Frontal cortex (tissue), 3 donors: ENCODE measurements at regions not wholly inside any gene's neighbourhood (a gene's known extent, or its start where the extent isn't known, plus 50 kb on each side); places are given as distances from the start of the nearest gene placed in this dataset.
"Not testable (repeated sequence)": the region's sequence is repeated elsewhere in the genome, so short reads cannot be mapped to it uniquely, and the experiment has no call there.

ENCODE experiments used
- DNase-seq, 2 donors: peaks; one replicate each; pipeline ENCODE4 v3.0.0; 2012; ENCODE audit warnings: low spot score in 2 of 2
- FAIRE-seq: peaks from 2 replicates; lab custom pipeline; 2012; peaks lifted over from hg19 to GRCh38; lab: Jason Lieb, UNC
- donor health status: control.
- donor health status: control.
- donor health status: control.

DNA sequence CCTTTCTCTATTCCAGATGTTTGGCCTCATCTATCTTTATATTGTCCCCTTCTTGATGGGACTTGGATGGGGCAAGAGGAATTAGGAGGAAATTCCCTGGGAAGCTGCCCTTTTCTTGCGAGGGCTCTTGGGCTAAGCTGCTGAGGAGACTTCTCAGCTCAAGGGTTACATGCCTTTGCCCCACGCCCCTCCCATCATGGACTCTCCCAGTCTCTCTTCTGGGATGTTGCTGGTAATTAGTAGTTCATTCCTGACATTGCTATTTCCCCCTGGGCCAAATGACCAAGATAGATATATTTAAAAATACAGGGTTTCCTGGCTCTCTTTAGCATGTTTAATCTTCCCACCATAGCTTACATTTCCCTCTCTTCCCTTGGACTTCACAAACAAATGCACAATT is 90.6 kb upstream of the RALGPS2 start:
- FAIRE-seq (no peak), DNase-seq (no peak)

DNA sequence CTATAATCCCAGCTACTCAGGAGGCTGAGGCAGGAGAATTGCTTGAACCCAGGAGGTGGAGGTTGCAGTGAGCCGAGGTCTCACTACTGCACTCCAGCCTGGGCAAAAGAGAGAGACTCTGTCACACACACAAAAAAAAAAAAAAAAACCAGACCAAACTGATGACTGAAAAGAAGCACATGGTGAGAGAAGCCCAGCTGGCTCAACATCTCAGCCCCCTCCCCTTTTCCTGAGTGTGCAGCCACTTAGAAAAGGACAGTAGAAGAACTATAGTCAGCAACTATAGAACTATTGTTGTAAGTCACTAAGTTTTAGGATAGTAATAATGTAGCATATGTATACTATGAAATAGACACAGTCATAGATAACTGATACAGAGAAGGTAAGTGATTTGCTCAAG is 87.2 kb upstream of the RALGPS2 start:
- DNase-seq (no peak), FAIRE-seq (no peak)

DNA sequence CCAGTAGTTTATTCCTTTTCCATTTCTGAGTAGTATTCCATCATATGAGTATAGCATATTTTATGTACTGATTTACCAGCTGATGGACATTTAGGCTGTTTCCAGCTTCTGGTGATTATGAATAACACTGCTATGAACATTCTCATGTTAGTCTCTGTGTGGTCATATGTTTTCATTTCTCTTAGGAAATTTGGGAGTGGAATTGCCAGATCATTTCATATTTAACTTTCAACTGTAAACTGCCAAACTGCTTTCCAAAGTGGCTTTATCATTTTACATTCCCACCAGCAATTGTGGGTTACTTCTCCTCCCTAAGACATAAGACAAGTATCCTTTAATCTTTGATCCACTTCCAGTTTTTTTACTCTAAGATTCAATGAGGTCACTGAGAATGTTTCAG is 85.7 kb upstream of the RALGPS2 start:
- DNase-seq (no peak), FAIRE-seq (no peak)

DNA sequence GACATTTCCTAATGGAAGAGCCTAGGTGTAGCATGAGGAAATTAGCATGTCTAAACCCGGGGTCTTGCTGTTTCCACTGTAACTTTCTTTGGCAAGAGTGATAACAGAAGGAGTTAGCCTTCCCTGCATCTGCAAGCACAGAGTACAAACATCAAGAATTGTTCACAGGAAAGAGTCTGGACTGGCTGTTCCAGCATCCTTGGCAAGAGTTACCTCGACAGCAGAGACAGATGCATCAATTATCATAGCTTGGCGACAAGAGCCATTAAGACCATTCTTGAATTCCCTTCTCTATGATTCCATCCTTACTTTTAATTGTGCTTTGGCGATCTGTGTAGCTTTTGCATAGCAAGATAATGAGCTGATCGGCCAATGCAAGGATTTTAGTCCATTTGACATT is 82.8 kb upstream of the RALGPS2 start:
- DNase-seq: no peak
- no peak for FAIRE-seq

DNA sequence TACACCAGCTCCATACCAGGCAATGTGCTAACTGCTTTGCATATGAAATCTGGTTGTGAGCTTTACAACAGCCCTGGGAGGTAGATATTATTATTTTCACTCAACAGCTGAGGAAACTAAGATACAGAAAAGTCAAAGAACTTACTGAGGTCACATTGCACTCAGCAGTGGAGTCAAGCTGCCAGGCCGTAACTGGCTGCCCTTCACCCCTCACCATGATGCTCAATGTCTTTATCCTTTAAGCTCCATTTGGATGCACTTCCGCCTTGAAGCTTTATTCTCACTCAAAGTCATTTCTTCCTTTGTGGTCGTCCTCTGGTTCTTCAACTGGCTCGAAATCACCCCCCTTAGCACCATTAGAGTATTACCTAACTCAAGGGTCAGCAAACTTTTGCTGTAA is 81.7 kb upstream of the RALGPS2 start:
- FAIRE-seq (no peak), DNase-seq (no peak)

DNA sequence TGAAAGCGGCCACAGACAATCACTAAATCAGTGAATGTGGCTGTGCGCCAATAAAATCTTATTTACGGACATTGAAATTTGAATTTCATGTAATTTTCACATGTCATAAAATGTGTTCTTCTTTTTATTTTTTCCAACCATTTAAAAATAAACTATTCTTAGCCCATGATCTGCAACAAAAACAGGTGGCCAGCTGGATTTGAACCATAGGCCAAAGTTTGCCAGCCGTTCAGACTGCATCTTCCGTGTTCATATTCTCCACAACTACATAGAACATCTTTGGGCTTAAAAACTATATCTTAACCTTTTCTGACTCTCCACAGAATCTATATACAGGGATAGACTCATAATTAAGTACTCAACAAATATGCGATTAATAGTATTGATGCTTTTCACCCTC is 81.2 kb upstream of the RALGPS2 start:
- DNase-seq: no peak
- no peak for FAIRE-seq

DNA sequence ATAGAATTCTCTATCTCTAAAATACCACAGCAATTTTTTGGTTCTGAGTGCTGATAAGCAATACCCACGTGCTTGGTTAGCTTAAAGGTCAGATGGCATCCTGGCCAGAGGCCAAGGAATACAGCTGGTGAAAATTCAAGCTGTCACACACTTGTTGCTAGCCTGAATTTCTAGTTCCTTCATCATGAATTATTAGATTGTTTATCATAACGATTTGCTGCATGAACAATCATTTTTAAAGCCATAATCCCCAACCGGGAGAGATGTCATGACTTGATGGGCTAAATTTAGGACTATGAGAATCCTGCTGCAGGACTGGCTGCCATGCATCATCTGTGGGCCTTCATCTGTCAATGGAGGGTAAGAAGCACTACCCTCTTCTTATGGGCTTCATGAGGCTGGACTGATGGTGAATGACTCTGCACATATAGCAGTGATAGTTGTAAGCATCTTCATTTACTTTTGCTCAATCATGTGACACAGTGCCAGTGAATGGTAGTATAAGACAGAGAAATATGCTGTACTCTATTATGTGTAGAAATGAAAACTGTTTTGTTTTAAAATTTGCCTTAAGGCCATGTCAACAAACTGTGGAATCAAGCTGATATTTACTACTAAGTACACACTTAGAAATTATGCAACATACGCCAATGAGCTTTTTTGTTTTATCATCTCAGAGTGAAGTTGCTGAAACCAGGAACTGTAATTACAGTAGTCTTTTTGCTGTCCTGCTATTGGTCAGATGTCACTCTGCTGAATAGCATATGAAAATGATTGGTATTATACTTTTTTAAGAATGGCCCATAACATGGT is 80.5 kb upstream of the RALGPS2 start:
- no peak for FAIRE-seq

DNA sequence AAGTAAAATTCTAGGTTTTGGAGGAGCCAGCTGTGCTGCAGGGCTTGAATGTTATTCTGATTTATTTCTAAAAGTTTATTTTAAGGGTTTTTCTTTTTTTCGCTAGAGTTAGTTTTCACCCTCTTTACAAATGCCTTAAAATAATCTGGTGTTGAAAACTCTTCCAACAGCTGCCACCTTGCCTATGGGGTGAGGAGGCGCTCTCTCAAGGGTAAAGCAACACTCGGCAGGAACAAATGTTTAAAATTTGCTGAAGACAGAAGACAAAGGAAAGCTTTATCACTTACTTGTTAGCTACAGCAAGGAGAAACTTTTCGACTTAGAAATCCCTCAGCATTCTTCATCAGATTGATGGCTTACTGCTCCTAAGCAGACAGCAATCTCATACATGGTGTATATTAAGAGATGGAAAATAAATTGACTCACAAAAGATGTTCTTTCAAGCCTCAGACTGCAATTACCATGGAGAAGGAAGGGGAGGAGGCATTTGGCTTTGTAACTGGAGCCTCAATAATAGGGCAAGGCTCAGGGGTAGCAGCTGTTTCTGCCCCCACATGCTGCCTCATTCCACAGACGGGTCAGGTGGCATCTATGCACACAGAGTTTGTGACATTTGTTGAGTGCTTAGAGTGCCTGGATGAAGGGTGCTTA is 79.8 kb upstream of the RALGPS2 start:
- DNase-seq (no peak), FAIRE-seq (no peak)

More for the DNA sequence above, 80.5 kb upstream of the RALGPS2 start:
- no peak for DNase-seq

DNA sequence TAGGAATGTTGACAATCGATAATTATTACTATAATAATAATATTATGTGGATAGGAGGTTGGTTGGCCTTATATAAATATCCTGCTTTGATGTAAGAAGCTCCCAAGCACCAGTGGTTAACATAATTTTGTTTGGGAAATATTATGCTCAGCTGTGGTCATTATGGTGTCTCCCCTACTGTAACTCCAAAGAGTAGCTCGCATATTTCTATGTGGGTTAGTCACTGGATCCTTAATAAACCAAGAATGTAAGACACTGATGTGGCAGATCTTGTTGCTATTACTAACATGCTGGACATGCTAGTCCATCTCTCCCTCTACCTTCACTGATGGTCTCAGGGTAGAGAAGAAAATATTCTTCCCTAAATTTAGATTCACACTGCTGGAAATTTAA is 79.2 kb upstream of the RALGPS2 start:
- FAIRE-seq: no peak
- DNase-seq: no peak

DNA sequence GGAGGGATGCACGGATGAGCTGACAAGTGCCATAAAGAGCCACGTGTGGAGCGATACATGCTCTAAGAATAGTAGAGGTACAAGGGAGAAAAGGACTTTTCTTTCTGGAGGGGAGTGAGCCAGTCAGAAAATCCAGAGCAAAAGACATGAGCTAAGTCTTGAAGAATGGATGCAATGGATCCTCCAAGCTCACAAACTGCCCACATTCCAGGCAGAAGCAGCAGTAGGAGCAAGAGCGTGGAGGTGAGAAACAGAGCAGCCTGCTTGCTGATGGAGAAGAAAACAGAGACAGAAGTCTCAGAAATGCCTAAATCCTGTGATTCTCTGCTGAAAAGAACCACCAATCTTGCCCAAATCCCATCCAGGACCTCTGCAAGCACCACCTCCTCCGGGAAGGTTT is 78.2 kb upstream of the RALGPS2 start:
- no peak for FAIRE-seq
- no peak for DNase-seq

DNA sequence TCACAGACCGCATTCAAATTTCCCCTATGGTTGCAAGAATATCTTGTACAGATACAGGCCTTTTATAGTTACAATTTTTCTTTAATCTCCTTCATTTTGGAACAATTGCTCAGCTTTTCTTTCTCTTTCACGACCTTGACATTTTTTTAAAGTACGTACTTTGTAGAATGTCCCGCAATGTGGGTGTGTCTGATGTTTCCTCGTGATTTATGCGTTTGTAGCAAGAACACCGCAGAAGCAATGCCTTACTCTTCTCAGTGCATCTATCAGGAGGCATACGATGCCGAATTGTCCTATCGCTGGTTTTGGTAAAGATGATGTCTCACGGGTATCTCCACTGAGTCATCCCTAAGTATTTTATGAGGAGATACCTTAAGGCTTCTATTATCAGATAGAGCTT is 76.9 kb upstream of the RALGPS2 start:
- no peak for FAIRE-seq
- DNase-seq: no peak

DNA sequence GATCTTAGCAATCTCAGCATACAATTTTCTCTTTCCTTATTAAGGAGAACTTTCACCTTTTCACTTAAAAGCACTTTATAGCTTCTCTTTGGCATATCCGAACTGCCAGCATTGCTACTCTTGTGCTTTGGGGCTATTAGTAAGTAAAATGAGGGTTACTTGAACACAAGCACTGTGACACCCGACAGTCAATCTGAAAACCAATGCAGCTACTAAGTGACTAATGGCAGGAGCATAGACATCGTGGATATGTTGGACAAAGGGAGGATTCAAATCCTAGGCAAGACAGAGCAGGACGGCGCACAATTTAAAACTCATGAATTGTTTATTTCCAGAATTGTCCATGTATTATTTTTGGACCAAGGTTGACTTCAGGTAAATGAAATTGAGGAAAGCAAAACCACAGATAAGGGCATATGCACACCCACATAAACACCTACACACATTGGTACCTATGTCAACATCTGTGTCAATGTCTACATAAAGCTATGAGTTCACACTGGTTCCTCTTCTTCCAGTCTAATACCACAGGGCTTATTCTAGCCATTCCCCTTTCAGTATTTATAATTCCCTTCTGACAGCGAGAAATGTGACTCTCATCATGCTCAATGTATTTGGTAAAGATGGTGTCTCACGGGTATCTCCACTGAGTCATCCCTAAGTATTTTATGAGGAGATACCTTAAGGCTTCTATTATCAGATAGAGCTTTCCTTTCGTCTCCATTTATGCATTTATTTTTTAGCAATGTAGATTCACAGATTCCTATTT is 75.3 kb upstream of the RALGPS2 start:
- no peak for FAIRE-seq
- DNase-seq: no peak

DNA sequence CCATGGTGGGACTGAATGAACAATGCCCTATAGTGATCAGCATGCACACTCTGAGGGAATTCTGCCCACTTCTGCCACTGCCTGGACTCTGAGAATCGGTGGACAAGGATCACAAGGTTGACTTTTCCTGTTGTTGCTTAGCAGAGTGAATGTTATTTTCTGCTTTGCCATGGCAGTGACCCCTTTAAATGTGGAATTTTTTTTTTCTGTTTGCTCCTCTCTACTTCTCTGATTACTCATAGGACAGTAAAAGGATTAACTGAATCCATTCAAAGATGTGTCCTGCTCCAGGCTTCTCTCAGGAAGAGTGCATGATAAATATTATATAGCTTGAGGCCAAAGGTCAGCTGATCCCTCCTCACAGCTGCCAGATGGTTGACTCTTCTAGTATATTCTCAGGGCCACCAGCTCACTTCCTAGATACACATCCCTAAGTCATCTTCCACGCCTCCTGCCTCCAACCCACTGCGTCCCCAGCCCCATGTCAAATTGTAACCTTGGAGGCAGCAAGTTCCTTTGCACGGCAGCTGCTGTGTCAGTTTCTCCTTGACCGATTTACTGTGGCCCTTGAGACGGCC is 74.0 kb upstream of the RALGPS2 start:
- FAIRE-seq: no peak
- no peak for DNase-seq

DNA sequence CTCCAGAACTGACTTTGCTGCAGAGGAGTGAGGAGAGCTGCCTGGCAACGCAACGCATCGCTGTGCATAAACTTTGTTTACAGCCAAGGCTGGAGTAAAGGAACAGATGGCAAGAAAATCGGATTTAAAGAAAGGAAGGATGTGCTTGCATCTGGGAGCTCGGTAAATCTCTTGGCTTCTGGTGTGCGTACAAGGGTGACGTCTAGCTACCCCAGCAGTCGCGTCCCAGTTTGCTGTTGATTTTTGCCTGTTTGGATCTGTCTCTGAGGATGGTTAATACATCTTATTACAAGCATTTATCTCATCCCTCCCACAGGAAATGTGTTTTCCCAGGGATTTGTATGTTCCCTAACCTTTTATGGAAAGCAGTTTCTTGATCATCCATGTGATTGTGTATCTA is 73.3 kb upstream of the RALGPS2 start:
- FAIRE-seq: no peak
- DNase-seq: no peak

DNA sequence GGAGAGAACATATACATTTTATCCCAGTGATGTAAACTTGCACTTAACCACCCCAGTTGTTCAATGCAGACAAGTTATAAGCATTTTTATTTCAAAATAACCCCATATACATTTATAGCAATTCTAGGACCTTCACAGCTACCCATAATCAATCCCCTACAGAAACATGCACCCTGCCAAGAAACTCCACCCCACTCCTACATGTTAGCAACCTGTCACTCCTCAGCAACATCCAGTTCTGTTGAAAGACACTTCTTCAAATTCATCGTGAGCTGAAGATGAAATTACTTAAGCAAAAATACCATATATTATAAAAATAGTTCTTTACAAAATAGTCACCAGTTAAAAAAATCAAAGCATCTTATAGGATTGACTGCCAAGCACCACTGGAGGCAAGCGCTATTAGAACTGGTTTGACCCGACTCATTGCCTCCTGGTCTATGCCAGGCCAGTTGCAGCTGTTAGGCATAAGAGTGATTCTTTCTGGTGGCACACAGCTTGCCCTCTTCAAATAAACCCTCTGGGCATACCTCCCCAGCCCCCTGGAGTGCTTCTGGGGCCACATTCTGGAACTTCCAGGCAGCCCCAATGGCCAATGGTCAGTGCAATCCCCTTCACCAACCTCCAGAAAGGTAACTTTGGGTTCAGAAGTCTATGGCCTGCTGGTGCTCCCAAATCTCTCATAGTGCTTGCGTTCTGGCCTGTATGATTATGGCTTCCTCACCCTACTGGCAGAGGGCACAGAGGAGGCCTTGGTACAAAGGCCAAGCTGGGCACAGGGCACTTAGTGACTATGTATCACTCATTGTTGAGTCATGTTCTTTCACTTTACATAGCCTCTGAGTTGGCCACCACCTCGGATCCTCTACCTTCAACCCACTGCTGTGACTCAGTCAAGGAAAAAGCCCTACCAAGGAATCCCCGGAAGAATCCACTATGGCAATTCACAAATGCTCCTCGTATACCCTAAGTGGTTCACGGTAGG is 72.2 kb upstream of the RALGPS2 start:
- DNase-seq (no peak), FAIRE-seq (no peak)

DNA sequence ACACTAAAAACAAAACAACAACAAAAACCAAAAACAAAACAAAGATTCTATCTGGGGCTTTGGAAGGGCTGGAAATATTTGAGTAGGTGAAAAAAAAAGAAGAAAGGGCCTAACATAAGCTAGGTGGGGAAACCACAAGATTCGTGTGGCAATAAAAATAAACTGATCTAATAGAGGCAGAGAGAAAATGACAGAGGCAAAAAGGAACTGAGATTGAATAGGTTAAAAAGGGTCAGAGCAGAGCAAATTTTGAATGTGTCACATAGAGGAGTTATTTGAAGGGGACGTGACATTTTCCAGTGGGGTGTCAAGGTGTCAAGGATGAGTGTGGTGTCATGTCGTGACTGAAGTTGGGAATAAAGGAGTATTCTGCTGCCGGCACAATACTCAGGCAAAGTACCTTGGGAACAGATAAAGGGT is 65.2 kb upstream of the RALGPS2 start:
- FAIRE-seq (no peak), DNase-seq (no peak)

DNA sequence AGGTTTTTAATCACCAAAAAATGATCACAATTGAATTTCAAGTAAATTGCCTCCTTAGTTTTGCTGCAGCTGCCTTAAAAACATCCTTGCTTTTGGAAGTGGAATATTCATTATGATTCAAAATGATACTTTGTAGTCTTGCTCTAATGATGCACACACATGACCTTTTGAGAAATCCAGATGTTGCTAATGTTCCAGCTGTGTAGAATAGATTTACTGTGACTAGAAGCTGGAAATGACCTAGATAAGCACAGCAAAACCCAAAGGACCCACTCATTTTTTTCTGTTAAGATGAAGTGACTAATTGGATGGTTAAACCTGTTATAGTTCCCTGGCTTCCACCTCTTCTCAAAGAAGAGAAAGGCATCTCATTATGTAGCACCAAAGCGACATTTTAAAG is 64.6 kb upstream of the RALGPS2 start:
- DNase-seq: no peak
- FAIRE-seq: no peak

DNA sequence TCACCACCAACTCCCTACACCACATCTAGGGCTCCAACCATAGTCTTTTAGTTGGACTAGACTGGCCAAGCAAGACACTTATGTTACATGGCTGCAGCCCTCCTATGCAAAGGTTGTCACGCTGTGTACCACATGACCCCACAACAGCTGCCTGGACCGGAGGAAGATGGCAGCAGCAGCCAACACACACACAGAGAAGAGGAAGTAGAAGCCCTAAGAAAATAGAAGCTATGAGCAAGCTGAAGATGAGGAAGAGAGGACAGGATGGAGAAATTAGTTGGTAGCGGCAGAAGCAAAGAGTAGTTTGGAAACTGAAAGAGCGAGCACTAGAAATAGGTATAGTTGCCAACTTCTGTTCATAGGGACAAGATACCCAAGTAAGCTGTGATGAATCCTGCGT is 60.8 kb upstream of the RALGPS2 start:
- DNase-seq: no peak
- FAIRE-seq: no peak

DNA sequence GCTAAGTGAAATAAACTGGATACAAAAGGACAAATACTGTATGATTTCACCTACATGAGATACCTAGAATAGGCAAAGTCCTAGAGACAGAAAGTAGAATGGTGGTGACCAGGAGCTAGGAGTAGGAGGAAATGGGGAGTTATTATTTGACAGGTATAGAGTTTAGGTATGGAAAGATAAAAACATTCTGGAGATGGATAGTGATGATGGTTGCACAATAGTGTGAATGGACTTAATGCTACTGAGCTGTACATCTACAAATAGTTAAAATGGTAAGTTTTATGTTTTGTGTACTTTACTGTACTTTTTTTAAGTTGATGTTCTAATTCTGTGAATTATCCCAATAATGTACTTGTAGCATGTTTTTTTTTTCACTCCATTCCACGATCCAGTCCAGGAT is 59.5 kb upstream of the RALGPS2 start:
- DNase-seq: no peak
- FAIRE-seq: no peak

DNA sequence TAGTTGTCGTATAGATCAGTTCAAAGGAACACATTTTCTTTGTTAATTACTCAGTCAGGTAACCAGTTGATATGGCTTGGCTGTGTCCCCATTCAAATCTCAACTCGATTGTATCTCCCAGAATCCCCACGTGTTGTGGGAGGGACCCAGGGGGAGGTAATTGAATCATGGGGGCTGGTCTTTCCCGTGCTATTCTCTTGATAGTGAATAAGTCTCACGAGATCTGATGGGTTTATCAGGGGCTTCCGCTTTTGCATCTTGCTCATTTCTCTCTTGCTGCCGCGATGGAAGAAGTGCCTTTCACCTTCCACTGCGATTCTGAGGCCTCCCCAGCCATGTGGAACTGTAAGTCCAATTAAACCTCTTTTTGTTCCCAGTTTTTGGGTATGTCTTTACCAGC is 58.2 kb upstream of the RALGPS2 start:
- not testable (repeated sequence) for FAIRE-seq, DNase-seq
